OCI-LY1 (cell line): ENCODE measurements at regions not wholly inside any gene's neighbourhood (a gene's known extent, or its start where the extent isn't known, plus 50 kb on each side); places are given as distances from the start of the nearest gene placed in this dataset.

Experiments used
- CTCF ChIP-seq: fragments of 200-600 bp; sonication (generic), shearing (Covaris generic); IDR thresholded peaks from 2 replicates; pipeline ENCODE4 v1.5.1; 2017; ENCODE audit warnings: mild to moderate bottlenecking, antibody characterized with exemption, low read length, moderate library complexity, mixed read lengths
- EZH2 ChIP-seq: fragments of 200-600 bp; sonication (generic), shearing (Covaris generic); IDR thresholded peaks from 2 replicates; pipeline ENCODE4 v1.8.0; 2017; ENCODE audit warnings: borderline replicate concordance, mixed run types, mild to moderate bottlenecking, antibody characterized with exemption, low read length, moderate library complexity, mixed read lengths

GRCh38 chr15:56857828-56858227, 60.6 kb upstream of the TCF12 start:
- TF ChIP-seq CTCF: no peak
- no peak for TF ChIP-seq EZH2
